ENCODE measurements at regions not wholly inside any gene's neighbourhood (a gene's known extent, or its start where the extent isn't known, plus 50 kb on each side); places are given as distances from the start of the nearest gene placed in this dataset.
"Not testable (repeated sequence)": the region's sequence is repeated elsewhere in the genome, so short reads cannot be mapped to it uniquely, and the experiment has no call there.

DNA sequence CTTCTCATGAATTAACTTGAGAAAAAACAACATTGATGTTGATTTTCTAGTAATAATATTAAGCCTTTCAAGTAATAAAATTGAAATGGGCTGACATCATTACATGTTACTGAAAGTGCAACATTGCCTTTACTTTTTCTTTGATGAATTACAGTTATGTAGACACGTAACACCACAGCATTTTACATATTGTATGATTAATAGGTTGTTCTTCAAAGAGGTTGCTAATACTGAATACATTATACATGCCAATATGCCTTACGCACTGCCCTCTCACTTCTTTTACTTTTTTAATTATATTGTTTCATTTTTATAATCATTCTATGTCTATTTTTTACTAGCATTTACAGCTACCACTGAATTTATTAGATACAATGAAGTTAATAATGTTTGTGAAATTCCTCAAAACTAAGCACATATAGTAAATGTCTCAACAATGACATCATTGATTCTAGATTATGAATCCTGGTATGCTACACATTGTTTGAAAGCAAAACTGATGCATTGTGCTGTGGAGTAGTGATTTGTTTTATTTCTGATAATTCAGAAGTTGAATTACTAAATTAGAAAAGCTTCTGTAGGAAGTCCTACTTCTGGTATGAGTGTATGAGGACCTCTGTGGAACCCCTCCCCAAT lies 464.4 kb upstream of the IZUMO3 start:
- Mint-ChIP-seq H3K4me3 (no peak overlapping the region), H3K9me3 (no peaks in the 10 kb centered on the region)
- no peak for ATAC-seq (replicated peaks)

DNA sequence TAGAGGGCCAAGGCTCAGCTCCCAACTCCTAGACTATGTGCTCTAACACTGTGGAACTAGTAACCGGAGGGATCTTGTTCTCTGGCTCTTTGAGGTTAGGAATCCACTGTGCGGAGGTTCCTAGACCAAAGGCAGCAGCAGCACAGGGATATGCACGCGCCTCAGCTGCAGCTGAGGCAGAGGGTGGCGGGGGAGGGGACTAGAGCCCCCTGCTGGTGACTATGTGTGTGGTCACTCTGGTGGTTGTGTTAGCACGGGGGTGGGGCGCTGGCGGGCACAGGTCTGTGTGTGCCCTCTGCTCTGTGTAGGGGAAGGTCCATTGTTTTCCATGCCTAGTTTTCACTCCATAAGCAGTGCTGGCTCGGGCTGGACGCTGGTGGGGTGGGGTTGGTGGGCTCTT lies 458.0 kb upstream of the IZUMO3 start:
- Mint-ChIP-seq H3K4me1 (no peaks in the 10 kb centered on the region), H3K27me3 (no peaks in the 10 kb centered on the region), H3K27ac (no peak overlapping the region), H3K4me3 (no peak overlapping the region), H3K36me3 (no peaks in the 10 kb centered on the region), H3K9me3 (peaks cover 0 to 5% of the 10 kb centered on the region in 2 donors)
- DNase-seq: no peak
- no peak for ATAC-seq (replicated peaks)

More for the DNA sequence above, 464.4 kb upstream of the IZUMO3 start:
- DNase-seq: no peak
- Mint-ChIP-seq H3K36me3 (no peaks in the 10 kb centered on the region), H3K27me3 (no peaks in the 10 kb centered on the region), H3K4me1 (no peaks in the 10 kb centered on the region), H3K27ac (no peak overlapping the region)

DNA sequence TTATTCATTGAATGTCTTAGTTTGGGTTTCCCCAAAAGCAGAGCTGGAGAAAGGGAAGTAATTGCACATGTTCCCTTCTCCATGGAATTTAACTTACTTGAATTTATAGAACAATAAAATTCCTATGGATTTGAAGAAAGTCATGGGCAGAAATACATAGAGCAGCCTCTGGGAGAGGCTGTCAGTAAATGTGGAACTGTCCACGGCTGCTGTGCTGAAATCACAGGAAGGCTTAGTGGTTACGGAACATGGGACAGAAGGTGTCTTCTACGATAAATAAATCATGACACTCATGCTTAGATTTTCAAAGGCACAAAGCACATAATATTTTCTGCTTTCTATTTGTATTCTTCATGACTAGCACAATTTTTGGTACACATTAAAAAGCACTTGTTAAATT lies 440.6 kb upstream of the IZUMO3 start:
- Mint-ChIP-seq H3K27ac (no peak overlapping the region), H3K9me3 (no peaks in the 10 kb centered on the region)
- no peak for ATAC-seq (replicated peaks)

GRCh38 chr9:24970780-24971179 lies 425.1 kb upstream of the IZUMO3 start:
- ATAC-seq (replicated peaks); H3K4me1 Mint-ChIP-seq; H3K27ac Mint-ChIP-seq; H3K9me3 Mint-ChIP-seq; H3K4me3 Mint-ChIP-seq; H3K36me3 Mint-ChIP-seq; H3K27me3 Mint-ChIP-seq; DNase-seq: not testable (repeated sequence)

More for the DNA sequence above, 440.6 kb upstream of the IZUMO3 start:
- DNase-seq: no peak
- H3K27me3 Mint-ChIP-seq: no peaks in the 10 kb centered on the region
- no peaks in the 10 kb centered on the region for H3K36me3 Mint-ChIP-seq
- no peak overlapping the region for H3K4me3 Mint-ChIP-seq
- no peaks in the 10 kb centered on the region for H3K4me1 Mint-ChIP-seq

DNA sequence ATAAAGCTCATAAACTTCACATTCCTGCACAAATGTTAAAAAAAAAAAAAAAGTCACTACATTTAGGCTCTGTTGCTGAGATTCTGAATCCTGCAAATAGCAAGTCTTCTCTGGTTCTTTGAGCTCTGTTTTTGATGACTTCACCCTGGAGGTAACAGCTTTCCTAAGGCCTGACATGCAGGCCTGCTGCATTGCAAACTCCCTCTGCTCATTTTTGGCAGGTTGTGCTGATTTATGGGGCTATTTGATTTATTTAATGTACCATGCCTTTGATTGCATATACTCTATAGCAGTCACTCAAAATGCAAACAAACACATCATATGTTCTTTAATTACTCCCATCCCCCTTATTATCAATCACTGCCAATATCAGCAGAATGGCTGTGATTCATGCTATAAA lies 416.1 kb upstream of the IZUMO3 start:
- Mint-ChIP-seq H3K36me3 (no peaks in the 10 kb centered on the region), H3K4me1 (peaks cover 0 to 4% of the 10 kb centered on the region in 2 donors), H3K4me3 (no peak overlapping the region), H3K27me3 (no peaks in the 10 kb centered on the region), H3K9me3 (peaks cover 0 to 1% of the 10 kb centered on the region in 2 donors), H3K27ac (no peak overlapping the region)
- DNase-seq (no peak), ATAC-seq (replicated peaks) (no peak)

- Mint-ChIP-seq H3K27me3 (no peaks in the 10 kb centered on the region), H3K4me3 (no peak overlapping the region), H3K36me3 (no peaks in the 10 kb centered on the region), H3K4me1 (no peaks in the 10 kb centered on the region), H3K27ac (no peak overlapping the region), H3K9me3 (no peaks in the 10 kb centered on the region)
- ATAC-seq (replicated peaks): no peak
- DNase-seq: no peak
Observed at GRCh38 chr9:24953070-24953469, 407.4 kb upstream of the IZUMO3 start.

DNA sequence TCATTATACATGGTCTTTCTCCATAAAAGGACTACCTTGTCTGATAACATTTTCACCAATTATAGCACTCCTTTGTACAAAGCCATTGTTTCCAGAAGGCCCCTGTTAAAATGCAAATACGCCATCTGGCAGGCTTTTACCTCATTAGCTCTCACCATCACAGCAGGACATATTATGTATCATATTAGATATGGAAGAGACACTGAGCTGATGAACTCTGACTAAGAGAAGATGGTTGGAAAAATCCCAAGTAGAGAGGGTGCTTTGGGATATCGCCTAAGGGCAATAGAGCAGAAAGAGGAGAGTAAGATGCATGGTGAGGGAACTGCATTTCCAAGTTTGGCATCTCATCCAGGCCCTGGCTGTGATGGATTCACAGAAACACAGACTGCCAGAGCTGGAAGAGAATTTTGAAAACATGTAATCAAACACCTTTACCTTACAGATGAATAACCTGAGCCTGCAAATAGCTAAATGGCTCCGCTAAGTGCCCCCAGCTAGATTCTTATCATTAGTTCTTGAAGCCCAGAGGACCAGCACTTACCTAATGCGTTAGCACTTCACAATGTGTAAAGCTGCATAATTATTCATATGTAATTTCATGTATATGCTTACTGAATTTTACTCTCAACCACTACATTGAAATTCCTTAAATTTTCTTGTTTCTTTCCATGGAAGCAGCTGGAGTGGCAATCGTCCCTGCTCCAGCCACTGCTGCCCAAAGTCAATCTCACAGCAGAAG lies 393.6 kb upstream of the IZUMO3 start:
- Mint-ChIP-seq H3K27me3 (no peaks in the 10 kb centered on the region), H3K9me3 (peaks cover 0 to 1% of the 10 kb centered on the region in 2 donors), H3K36me3 (no peaks in the 10 kb centered on the region), H3K4me3 (no peak overlapping the region), H3K4me1 (peaks cover 1 to 5% of the 10 kb centered on the region in 2 donors), H3K27ac (no peak overlapping the region)
- no peak for DNase-seq
- no peak for ATAC-seq (replicated peaks)

DNA sequence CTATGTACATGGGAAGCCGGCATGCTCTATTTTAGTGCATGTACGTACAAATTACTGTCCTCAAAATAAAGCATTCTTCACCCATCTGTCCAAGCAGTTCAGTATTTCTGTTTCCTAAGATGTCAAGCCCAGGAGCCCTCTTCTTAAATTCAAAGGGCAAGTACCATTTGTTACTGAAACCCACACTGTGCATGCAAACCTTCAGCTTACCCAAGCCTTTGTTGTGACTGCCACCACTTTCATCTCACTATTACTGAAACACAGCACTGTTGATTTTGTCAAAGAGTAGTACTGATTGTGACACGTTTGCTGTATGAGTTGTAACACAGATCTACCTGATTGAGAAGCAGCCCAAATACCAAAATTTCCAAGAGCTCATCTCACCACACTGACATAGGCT lies 390.4 kb upstream of the IZUMO3 start:
- Mint-ChIP-seq H3K36me3 (no peaks in the 10 kb centered on the region), H3K4me1 (peaks cover 7 to 10% of the 10 kb centered on the region in 2 donors), H3K9me3 (peaks cover 0 to 1% of the 10 kb centered on the region in 2 donors), H3K27ac (no peak overlapping the region), H3K27me3 (no peaks in the 10 kb centered on the region), H3K4me3 (no peak overlapping the region)
- no peak for DNase-seq
- peak; percentile 16 to 48 for ATAC-seq (replicated peaks)

GRCh38 chr9:24932785-24933184 lies 387.1 kb upstream of the IZUMO3 start:
- peak; percentile 43 to 70 for ATAC-seq (replicated peaks)
- DNase-seq: no peak
- no peaks in the 10 kb centered on the region for H3K9me3 Mint-ChIP-seq
- peak overlapping the region in 1 of 2 donors; percentile 22 for H3K4me3 Mint-ChIP-seq
- H3K27ac Mint-ChIP-seq: no peak overlapping the region
- no peaks in the 10 kb centered on the region for H3K27me3 Mint-ChIP-seq
- peaks cover 5 to 7% of the 10 kb centered on the region in 2 donors for H3K4me1 Mint-ChIP-seq
- H3K36me3 Mint-ChIP-seq: no peaks in the 10 kb centered on the region

DNA sequence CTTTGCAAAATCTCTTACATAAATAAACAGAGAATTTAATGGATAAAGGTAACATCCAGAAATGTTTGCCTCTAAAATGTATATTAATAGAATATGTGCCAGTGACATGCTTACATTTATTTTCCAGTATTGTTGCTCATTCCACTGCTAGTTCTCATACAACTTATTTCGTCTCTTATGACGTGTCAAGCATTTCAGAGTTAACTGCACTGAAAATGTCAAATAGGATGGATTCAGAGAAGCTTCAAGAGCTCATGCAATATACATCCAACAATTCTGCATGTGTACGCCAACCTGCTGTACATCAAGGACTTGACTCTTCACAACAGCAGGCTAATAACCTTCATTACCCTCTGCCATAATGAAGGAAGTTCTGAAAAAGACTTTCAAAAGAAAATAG lies 386.2 kb upstream of the IZUMO3 start:
- Mint-ChIP-seq H3K27ac (no peak overlapping the region), H3K27me3 (no peaks in the 10 kb centered on the region), H3K4me1 (peaks cover 5 to 7% of the 10 kb centered on the region in 2 donors), H3K36me3 (no peaks in the 10 kb centered on the region), H3K4me3 (no peak overlapping the region), H3K9me3 (no peaks in the 10 kb centered on the region)
- no peak for DNase-seq
- ATAC-seq (replicated peaks): no peak

DNA sequence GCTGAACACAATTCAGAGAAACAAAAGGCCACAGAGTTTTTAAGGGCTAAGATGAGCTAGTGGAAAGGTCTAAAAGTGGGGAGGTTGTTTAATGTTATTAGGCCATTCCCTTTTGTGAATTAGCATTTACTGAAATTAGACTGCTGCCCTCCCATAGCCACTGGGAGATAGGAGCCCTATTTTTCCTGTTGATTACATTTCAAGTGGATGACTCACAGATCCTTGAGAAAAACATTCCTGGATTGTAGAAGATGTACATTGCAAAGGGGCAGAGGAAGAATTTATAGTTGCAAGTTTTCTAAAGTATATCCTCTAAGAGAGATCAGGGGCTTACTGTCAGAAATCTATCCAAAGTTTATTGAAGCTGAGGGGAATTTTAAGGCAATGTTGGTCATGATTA lies 367.1 kb upstream of the IZUMO3 start:
- Mint-ChIP-seq H3K36me3 (no peaks in the 10 kb centered on the region), H3K4me3 (no peak overlapping the region), H3K27me3 (no peaks in the 10 kb centered on the region), H3K9me3 (peaks cover 0 to 5% of the 10 kb centered on the region in 2 donors), H3K4me1 (no peaks in the 10 kb centered on the region), H3K27ac (no peak overlapping the region)
- DNase-seq: no peak
- no peak for ATAC-seq (replicated peaks)

DNA sequence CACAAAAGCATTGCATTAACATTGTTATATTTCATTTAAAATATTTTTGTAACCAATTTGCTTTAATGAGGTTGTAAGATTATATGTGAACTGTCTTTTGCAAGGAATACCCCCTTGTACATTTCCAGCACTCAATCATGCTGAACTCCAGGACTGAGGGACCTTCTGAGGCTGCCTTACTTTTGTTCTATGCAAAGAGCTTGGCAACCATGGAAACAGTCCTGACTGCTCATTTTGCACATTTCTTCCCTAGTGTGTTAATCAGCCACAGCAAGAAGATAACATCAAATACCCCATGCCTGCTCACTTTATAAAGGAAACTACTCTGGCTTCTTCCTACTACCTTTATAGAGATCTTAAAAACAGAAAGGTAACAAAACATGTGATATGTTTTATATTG lies 355.6 kb upstream of the IZUMO3 start:
- ATAC-seq (replicated peaks) (no peak), DNase-seq (no peak)
- no peaks in the 10 kb centered on the region for H3K36me3 Mint-ChIP-seq
- H3K27ac Mint-ChIP-seq: no peak overlapping the region
- H3K4me3 Mint-ChIP-seq: no peak overlapping the region
- H3K4me1 Mint-ChIP-seq: no peaks in the 10 kb centered on the region
- no peaks in the 10 kb centered on the region for H3K27me3 Mint-ChIP-seq
- H3K9me3 Mint-ChIP-seq: no peaks in the 10 kb centered on the region

- Mint-ChIP-seq H3K4me1 (no peaks in the 10 kb centered on the region), H3K9me3 (no peaks in the 10 kb centered on the region), H3K36me3 (no peaks in the 10 kb centered on the region), H3K27ac (no peak overlapping the region), H3K27me3 (no peaks in the 10 kb centered on the region), H3K4me3 (no peak overlapping the region)
- DNase-seq (no peak), ATAC-seq (replicated peaks) (no peak)
Observed at GRCh38 chr9:24900179-24900578, 354.5 kb upstream of the IZUMO3 start.

DNA sequence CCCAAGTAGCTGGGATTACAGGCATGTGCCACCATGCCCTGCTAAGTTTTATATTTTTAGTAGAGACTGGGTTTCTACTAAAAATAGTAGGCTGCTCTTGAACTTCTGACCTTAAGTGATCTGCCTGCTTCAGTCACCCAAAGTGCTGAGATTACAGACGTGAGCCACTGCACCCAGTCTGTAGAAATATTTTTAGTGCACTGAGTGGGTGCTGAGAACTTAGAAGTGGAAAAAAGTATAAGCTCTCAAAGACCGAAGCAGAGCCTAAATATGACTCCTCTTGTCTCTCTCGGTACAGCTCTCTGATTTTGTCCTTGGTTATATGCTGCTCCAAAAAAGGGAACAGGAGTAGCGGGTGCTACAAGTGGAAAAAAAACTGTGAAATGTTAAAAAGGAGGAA lies 353.8 kb upstream of the IZUMO3 start:
- Mint-ChIP-seq H3K27ac (no peak overlapping the region), H3K4me1 (no peaks in the 10 kb centered on the region), H3K36me3 (no peaks in the 10 kb centered on the region), H3K9me3 (no peaks in the 10 kb centered on the region), H3K4me3 (no peak overlapping the region), H3K27me3 (no peaks in the 10 kb centered on the region)
- DNase-seq (no peak), ATAC-seq (replicated peaks) (no peak)

- Mint-ChIP-seq H3K4me1 (no peaks in the 10 kb centered on the region), H3K36me3 (no peaks in the 10 kb centered on the region), H3K4me3 (no peak overlapping the region), H3K27ac (no peak overlapping the region), H3K27me3 (no peaks in the 10 kb centered on the region), H3K9me3 (peaks cover 2% of the 10 kb centered on the region in 2 donors)
- DNase-seq (no peak), ATAC-seq (replicated peaks) (no peak)
Observed at GRCh38 chr9:24897826-24898225, 352.1 kb upstream of the IZUMO3 start.

Measured in stimulated activated naive B cell treated with anti-CD40 and anti-IgM and Interleukin-4, amounts not matched to agents 10 μg/mL and 1 μg/mL and 100 μg/mL, for 72 hours (primary cell).